ENCODE measurements at regions not wholly inside any gene's neighbourhood (a gene's known extent, or its start where the extent isn't known, plus 50 kb on each side); places are given as distances from the start of the nearest gene placed in this dataset.

- DNase-seq = no peak
Measured at GRCh38 chr5:167893271-167893670, 398.2 kb upstream of the WWC1 start.

GRCh38 chr5:167894631-167895472, 396.6 kb upstream of the WWC1 start:
- DNase-seq = no peak

- no peak for DNase-seq
Measured at GRCh38 chr5:167895899-167896659, 395.4 kb upstream of the WWC1 start.

GRCh38 chr5:167896814-167897213, 394.6 kb upstream of the WWC1 start:
- DNase-seq = no peak

- DNase-seq = no peak
Measured at GRCh38 chr5:167897371-167897770, 394.1 kb upstream of the WWC1 start.

DNA sequence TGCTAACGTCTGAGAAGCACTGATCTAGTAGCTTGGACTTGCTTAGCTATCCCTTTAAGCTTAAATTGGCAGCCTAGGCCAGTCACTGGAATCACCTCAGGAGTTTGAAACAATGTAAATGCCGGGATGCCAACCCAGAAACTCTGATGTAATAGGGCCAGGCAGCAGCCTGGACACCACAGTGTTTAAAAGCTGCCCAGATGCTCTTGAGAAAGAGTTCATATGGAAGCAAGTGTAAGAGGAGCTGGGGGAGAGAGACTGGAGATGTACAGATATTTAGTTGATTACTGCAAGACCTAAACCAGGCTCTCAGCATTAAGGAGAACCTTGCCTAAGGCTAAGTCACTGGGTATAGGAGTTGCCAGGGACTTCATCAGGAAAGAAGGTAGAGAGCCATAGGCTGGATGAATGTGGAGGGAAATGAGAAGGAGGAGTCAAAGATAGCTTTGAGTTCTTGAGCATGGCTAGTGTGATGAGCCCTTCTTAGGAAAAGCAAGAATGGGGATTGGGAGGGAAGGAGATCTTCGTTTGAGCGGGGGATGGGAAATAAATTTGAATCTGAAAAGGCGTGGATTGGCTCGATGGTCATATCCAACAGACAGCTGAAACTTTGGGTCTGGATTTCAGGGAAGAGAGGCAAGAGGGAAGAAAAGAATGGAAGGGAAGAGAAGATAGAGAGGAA, 392.9 kb upstream of the WWC1 start:
- no peak for DNase-seq

DNA sequence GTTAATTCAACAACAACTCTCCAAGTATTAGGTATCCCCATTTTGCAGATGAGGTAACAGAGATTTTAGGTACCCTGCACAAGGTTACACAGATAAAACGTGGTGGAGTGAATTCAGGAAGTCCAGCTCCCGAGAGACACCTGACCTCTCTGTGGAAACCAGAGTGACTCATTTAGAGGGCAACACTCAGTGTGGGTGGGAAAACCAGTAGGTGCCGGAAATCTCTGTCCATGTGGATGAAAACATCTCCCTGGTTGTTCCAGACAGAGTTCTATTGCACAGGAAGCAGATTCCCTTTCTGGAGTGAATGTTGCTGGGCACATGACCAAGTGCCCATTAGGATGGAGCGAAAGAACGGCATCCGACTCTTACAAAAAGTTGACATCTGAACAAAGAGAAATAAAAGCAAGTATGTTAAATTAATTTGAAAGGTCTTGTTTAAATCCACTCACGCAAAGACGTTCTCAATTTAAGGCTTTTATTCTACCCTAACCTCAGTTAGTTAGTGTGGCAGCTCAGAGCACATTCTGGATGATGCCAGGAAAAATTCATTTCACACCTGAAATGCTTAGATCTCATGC, 391.9 kb upstream of the WWC1 start:
- no peak for DNase-seq

DNA sequence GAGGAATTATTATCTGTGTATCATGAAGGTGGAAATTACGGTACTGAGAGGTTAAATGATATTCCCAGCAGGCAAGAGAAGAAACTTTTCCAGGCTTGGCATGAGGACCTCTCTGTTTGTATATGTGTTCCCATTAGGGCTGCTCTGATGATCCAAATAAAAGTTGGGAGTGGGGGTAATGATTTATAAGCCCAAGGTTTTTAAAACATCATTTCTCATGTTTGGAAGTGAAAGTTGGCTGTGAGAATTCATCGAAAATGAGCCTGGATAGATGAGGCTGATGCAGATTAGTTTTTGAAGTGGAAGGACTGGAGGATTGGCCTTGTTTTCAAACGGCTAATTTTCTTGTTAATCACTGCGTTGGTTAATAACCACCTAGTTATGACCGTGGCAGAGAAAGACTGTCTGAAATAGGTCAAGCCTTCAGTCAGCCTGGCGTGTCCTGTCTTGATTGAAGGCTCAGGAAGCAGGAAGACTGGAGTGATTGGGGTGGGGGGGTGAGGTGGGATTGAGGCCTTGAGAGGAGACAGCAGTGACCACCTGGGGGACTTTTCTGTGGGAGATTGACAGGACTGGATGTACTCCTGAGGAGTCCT, 391.0 kb upstream of the WWC1 start:
- no peak for DNase-seq

DNA sequence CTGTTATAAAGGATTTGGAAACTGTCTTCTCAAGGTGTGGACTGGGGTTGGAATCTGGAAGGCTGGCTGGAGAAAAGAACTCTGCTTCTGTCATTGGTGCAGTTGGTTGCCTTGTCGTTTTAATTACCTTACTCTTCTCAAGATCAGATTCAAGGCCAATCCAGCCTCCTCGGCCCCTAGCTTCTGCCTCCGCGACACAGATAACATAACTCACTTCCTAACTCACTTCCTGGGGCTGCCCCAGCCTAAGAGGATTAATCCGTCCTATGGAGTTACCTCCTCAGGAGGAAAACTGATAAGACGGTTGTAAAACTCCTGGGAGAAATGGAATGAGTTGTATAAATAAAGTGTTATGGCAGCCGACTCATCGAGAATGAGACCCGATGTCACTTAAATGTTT, 389.1 kb upstream of the WWC1 start:
- DNase-seq = no peak

DNA sequence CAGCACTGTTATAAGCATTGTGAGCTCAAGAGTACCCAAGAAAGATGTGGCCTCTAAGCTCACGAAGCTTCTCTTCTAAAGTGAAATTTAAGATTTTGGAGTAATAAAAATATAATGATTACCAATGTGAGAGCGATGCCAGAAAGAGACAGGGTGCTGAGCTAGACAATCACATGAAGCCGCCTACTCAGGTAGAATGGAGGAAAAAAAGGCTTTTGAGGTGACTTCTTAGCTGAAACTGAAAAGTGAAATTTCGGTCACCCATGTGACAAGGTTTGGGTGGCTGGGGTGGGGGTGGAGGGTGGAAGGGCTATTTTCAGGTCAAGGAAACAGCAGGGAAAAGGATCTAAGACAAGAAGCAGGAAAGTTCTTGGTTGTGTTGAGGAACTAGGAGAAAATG, 388.2 kb upstream of the WWC1 start:
- no peak for DNase-seq

GRCh38 chr5:167903659-167904058, 387.8 kb upstream of the WWC1 start:
- DNase-seq = no peak

DNA sequence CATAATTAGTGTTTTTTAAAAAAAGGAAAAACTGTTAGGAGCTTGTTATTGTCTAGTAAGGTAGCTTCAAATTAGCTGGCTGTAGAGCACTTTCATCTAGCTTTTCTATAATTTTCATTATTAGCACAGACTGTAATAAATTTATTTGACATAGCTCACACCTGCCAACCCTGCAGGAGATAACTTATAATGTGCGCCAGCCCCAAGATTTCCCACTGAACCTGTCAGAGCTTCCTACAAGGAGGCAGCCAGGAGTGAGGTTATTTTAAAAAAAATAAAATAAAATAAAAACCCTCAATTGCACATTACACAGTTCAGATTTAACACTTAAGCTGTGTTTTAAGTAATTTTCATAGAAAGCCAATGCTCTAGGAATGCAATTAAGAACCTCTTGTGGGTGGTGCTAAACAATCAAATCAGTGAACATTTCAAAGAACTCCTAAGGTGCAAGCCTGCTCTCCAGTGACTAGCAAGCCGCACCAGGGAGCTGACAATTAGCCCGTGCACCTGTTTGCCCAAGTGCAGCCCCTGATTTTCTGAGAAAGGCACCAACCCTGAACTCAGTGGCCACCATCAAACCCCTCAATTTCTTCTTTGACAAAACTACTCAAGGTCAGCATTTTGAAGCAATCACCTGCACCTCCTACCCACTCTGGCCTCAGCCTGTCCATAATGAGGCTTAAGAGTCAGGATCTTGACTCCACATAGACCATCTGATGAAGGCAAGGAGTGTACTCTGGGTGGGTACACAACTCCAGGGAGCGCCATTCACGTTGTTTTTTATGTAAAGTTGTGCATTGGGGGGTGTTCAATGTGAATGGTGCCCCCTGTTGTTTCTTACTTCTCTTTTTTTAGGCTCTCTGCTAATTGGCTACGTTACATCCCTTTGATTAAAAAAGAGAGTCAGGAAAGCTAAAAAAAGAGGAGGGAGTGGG, 385.3 kb upstream of the WWC1 start:
- no peak for DNase-seq

DNA sequence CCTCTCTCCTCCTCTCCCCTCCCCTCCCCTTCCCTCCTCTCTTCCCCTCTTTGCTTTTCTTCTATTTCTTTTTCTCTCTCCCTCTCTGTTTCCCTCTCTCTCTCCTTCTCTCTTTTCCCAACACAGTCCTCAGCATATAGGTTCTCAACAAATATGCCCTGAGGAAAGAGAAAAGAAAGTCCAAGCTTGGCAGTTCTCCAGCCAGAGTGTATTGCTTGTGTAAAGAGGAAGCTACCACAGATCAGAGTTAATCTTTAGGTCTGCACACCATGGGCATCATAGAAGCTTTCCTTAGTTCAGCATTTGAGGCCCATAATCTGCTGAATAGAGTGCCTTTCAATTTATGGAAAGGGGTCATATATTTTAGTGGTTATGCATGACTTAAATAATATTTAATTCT, 382.8 kb upstream of the WWC1 start:
- no peak for DNase-seq

DNA sequence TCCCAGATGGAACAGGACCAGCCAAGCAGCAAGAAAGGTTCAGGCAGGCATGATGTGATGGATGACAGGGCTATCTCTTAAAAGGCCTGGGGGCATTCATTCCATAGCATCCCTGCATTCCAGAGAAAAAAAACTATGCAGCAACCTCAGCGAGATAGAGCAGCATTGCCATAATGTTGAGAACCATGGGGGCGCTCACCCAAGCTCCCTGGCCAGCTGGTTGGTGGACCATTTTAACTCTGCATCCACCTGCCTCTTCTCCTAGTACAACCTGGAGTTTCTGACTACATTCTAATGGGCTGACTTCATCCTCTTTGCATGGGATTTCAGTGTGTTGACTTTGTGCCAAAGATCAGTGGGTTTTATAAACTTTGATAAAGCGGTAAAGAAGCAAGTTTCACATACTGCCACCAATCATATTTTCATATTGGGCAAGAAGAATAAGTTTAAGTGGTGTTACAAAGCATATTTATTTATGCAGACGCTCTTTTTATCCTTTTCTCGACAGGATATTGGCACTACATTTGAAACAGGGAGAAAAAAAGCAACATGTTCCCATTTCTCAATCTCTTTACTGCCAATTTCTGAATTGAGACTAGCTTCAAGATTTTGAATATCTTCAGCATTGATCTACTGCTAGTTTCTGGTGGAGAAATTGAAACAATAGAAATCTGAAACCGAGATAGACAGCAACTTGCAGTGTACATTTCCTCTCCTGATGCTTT, 378.3 kb upstream of the WWC1 start:
- no peak for DNase-seq

DNA sequence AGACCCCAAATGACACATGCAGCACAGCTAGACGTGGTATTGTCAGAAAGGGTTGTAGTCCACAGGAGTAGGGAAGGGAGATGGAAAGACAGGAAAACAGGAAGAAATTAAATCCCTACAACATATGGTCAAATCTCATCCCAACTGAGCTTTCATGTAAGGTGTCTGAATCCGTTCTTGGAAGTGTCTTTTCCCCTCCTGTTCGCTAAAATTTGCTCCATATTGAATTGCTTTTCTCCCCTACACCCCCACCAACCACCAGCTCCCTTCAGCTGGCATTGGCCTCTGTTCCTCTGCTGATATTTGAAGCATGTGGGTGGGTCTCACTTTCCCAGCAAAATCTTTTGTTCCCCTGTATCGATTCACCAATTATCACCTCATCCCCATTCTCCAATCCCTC, 376.2 kb upstream of the WWC1 start:
- DNase-seq = no peak

- DNase-seq = no peak
Measured at GRCh38 chr5:167916261-167916691, 375.2 kb upstream of the WWC1 start.

GRCh38 chr5:167916706-167917105, 374.7 kb upstream of the WWC1 start:
- DNase-seq = no peak

DNA sequence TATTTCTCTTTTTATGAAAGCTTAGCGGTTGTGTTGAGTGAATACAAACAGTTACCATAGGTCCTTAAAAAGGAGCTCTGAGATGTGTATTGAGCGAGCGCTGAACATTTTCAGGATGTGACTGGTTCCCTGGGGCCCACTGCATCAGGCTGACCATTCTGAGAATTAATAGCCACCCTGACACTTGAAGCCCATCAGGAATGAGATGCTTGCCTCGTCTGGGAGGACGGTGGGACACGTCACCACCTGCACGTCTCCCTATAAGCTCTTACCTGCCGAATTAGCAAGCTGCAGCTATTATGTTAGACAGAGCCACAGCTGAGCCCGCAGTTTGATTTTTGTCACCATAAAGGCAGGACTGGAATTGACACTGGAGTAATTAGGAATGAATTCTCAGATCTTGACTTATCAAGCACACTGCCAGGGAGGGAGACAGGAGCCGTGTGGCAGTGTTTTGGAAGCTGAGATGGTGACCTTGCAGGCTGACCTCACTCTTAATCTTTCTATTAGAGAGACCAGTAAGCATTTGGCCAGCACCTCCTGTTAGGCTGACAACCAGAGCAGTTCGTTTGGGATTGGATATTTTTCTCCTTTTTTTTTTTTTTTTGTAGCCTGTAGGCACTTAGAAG, 373.1 kb upstream of the WWC1 start:
- no peak for DNase-seq

DNA sequence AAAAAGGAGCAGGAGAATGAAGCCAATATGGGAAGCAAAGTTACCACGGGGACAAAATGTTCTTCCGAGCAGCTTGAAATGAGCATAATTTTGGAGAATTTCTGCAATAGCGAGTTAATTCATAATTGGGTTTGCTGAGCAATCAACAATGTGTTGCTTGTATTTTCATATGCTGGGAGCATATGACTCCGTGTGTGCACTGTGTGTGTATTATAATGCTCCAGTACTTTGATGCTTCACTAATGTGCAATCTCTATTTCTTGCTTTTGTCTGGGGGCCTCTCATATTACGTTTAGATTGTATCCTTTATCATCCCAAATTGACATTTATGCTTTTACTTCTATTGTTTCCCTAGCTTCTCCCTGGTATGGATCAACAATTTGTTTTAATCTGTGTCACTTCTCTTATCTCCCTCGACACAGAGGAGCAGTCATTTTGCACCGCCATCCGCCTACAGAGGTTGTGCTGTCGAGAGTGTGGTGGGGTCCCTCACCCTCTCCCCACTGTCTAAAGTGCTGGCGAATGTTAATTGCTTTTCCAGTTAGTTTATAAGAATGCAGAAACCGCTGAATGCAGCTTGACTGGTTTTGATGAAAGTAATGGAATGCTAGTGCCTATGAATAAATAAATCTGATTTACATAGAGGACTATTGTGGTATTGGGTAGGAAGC, 372.5 kb upstream of the WWC1 start:
- DNase-seq = no peak

- DNase-seq = no peak
Measured at GRCh38 chr5:167920589-167920988, 370.9 kb upstream of the WWC1 start.
